ENCODE measurements at regions not wholly inside any gene's neighbourhood (a gene's known extent, or its start where the extent isn't known, plus 50 kb on each side); places are given as distances from the start of the nearest gene placed in this dataset.
"Not testable (repeated sequence)": the region's sequence is repeated elsewhere in the genome, so short reads cannot be mapped to it uniquely, and the experiment has no call there.

DNA sequence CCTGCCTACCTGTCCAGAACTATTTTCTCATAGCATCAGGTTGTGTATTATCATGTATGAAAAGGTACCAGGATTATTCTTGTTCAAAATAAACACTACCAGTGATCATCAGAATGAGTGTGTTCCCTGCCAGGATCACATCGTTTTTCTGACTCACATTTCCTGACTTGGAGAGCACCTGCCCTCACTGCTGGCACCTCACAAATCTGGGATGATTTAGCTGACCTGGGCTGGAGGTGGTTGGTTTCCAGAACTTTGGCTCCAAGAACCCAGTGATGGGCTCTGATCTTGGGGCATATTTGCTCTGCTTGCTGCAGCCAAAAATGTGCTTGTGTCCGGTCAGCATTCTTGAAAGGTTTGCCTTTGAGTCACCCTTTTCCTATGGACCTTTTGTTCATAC is 836.3 kb upstream of the ACVR2A start:
- DNase-seq (ENCODE audit: low read depth) = no peak

- DNase-seq (ENCODE audit: low read depth) = no peak
Observed at GRCh38 chr2:147006736-147007141, 838.1 kb upstream of the ACVR2A start.

- DNase-seq (ENCODE audit: low read depth) = no peak
Observed at GRCh38 chr2:147003081-147003480, 841.7 kb upstream of the ACVR2A start.

- DNase-seq (ENCODE audit: low read depth) = no peak
Observed at GRCh38 chr2:147002256-147002655, 842.6 kb upstream of the ACVR2A start.

DNA sequence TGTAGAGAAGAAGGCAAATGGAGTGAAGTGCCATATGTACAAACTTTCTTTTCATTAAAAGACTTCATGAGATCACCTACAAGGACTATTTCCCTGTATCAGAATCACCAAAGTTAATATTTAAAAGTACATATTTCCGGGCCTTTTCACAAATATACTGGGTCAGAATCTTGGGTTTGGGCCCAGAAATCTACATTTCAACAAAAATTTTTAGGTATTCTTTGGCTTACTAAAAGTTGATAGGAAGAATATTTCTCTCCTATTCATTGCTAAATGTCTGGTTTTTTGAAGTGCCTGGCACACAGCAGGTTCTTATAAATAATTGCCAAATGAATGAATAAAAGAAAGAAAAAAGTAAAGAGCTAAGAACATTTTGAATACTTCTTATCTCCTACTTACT is 843.8 kb upstream of the ACVR2A start:
- DNase-seq (ENCODE audit: low read depth) = no peak

DNA sequence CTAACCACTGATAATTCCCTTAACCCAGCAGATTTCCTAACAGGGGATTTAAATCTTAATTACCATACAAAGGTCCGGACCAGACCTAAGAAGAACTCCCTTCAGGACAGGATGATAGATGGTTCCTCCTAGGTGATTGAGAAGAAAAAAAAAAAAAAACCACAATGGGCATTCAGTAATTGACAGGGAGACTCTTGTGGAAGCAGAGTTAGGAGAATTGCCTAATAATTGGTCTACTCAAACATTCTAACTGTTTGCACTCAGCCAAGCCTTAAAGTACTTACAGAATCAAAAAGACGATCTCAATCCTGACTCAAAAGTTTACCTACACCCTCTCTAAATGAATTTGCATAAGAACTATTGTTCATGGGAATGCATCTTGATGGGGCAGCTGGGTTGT is 844.7 kb upstream of the ACVR2A start:
- DNase-seq (ENCODE audit: low read depth) = not testable (repeated sequence)

DNA sequence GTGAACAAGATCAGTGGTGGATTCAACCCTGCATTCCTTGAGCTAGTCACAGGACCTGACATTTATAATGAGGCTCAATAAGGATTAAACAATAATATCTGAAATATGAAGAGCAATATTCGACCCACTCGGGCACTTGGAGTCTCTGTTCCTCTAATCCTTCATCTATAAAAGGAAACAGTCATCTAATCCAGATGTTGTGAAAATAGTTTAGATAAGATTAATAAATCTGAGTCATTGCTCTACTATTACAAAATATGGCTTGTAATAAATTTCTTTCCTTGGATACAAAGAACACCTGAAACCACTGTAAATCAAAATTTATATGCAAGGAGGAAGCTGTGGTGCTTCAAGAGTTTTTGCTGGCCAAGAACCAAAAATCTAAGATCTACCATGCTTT is 846.9 kb upstream of the ACVR2A start:
- DNase-seq (ENCODE audit: low read depth) = no peak

GRCh38 chr2:146997488-146997887 is 847.3 kb upstream of the ACVR2A start:
- no peak for DNase-seq (ENCODE audit: low read depth)

GRCh38 chr2:146994246-146994645 is 850.6 kb upstream of the ACVR2A start:
- no peak for DNase-seq (ENCODE audit: low read depth)

DNA sequence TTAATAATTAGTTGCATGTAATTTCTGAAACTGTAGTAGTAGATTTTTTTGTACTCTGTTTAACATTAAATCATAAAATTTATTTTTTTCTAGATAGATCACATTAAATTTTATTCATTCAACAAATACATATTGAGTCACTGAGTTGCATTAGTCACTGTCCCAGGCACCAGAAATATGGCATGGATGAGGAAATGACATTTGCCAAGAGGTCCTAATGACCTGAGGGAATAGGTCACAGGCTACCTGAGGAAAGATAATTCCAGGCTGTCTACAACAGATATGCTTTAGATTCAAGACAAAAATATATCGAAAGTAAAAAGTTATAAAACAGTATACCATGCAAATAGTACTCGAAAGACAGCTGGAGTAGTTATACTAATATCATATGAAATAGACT is 852.4 kb upstream of the ACVR2A start:
- DNase-seq (ENCODE audit: low read depth) = no peak

DNA sequence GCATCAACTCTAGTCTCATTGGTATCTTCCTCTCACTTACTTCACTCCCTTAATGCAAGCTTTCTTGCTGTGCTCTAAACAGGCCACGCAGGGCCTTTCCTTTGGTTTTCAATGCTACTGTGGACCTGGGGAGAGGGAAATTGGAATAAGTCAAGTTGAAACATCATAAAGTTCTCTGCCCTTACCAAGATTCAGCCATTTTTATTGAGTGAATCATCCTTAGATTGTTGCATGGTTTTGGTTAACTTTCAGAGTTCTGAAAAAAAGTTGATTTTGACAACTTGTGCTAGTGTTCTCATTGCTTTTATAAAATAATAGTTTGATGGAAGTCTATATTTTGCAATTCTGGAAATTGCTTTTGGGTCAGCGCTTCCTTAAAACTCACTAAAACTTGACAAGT is 852.8 kb upstream of the ACVR2A start:
- DNase-seq (ENCODE audit: low read depth) = no peak

GRCh38 chr2:146990311-146991054 is 854.3 kb upstream of the ACVR2A start:
- DNase-seq (ENCODE audit: low read depth) = no peak

- no peak for DNase-seq (ENCODE audit: low read depth)
Observed at GRCh38 chr2:146989741-146990140, 855.1 kb upstream of the ACVR2A start.

- DNase-seq (ENCODE audit: low read depth) = no peak
Observed at GRCh38 chr2:146987996-146988395, 856.8 kb upstream of the ACVR2A start.

DNA sequence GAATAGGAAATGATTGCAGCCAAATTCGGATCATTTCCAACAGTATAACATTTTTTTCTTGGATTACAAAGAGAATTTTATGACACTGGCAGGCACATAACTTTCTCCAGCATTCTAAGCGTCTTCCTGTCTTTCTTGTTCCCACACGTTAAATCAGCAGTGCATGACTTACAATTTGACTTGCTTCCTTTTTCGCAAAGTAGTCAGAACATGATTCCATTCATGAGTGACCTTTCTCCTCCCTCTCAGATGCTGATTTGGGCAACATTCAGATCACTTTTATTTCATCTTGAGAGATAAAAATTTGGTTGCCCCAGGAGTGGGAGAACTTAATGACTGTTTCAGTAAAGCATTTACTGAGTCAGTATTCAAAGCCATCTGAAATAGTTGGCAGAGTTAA is 858.7 kb upstream of the ACVR2A start:
- no peak for DNase-seq (ENCODE audit: low read depth)

DNA sequence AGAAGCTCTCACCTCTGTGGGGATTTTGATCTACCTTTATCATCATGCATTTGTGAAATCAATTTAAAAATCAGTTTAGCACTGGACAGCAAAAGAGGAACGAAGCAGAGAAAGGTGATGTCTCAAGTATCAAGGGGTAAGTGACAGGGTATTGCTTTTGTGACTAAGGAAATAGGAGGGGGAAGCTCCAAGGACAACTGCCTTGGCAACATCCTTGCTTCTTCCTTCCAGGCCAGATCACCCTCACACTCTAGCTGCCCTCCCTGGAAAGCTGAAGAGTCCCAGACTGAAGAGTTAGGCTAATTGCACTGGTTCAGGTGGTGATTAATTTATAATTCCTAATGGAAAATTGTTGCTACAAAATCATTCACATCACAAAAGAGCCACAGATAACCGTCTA is 859.1 kb upstream of the ACVR2A start:
- no peak for DNase-seq (ENCODE audit: low read depth)

- no peak for DNase-seq (ENCODE audit: low read depth)
Observed at GRCh38 chr2:146984014-146984413, 860.8 kb upstream of the ACVR2A start.

DNA sequence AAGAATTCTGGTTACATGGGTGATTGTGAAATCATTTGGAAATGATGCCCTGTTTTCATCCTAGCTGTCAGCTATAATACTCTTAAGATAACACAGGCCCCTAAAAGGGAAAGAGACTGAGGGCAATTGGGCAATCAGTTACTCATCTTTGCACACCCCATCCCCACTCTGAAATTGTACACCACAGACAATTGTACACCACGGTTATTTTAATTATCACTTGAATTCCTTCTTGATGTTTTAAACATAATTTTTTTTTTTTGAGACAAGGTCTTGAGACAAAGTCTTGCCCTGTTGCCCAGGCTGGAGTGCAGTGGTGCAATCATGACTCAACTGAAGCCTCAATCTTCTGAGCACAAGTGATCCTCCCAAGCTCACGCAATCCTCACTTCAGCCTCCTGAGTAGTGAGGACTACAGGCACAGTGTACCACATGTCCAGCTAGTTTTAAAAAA is 862.4 kb upstream of the ACVR2A start:
- DNase-seq (ENCODE audit: low read depth) = no peak

DNA sequence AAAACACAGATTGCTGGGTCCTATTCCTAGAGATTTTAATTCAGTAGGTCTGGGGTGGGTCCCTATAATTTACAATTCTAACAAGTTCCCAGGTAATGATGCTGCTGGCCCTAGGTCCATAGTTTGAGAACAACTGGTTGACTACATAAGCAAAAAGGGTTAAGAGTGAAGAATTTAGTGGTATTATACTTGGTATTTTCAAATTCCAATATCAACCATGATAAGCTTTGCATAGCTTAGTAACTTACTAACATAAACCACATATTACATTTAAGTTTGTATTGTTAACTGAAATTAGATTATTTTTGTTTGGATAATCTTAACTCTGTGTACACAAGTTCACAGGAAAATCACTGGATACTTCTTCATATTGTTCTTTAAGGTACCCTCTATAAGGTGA is 862.9 kb upstream of the ACVR2A start:
- DNase-seq (ENCODE audit: low read depth) = no peak

DNA sequence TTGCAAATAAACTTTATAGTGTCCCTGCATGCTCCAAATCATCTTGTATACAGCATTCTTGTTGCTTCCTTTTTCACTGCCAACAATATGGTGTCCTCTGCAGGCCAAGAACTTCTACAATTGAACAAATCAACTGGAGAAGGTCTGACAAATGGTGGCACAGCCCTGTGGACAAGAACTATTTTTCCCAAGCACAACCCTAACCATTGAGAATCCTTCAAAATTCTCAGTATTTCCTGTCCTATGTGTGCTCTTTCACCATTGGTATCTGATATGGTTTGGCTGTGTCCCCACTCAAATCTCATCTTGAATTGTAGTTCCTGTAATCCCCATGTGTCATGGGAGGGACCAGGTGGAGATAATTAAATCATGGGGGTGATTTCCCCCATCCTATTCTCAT is 865.1 kb upstream of the ACVR2A start:
- DNase-seq (ENCODE audit: low read depth) = no peak

- no peak for DNase-seq (ENCODE audit: low read depth)
Observed at GRCh38 chr2:146978577-146979555, 866.0 kb upstream of the ACVR2A start.

GRCh38 chr2:146970981-146971380 is 873.8 kb upstream of the ACVR2A start:
- DNase-seq (ENCODE audit: low read depth) = not testable (repeated sequence)

GRCh38 chr2:146969703-146970102 is 875.1 kb upstream of the ACVR2A start:
- not testable (repeated sequence) for DNase-seq (ENCODE audit: low read depth)

Measured in stimulated activated CD8-positive, alpha-beta memory T cell treated with anti-CD3 and anti-CD28 coated beads, Interleukin-4, amount 100 ng/mL, for 24 hours (primary cell).